ENCODE measurements at regions not wholly inside any gene's neighbourhood (a gene's known extent, or its start where the extent isn't known, plus 50 kb on each side); places are given as distances from the start of the nearest gene placed in this dataset.

DNA sequence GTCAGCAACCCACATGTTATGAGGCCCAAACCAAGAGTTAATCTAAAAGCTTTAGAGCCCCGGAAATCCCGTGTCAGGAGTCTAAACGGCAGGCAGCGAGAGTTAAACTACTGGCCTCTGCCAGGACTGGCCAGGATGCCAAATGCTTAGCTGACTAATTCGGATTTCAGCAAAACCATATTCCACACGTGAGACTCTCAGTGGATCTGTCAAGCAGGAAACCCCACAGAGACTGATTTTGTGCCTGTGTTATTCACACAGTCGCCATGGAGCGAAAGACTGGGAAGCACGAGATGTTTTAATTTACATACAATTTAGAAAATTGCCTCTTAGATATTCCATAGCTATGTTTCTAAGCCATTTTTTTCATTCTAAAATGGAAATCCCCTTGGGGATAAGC, 152.9 kb downstream of the RNASET2 start:
- Histone ChIP-seq H3K27ac (no peak overlapping the region), H3K4me3 (no peak overlapping the region), H3K36me3 (peaks cover 0 to 4% (median 0%) of the 10 kb centered on the region in 6 donors), H3K27me3 (replicated peaks in 1 of 7) (no peaks in the 10 kb centered on the region), H3K9me3 (peaks cover 5 to 40% (median 35%) of the 10 kb centered on the region in 8 donors), H3K4me1 (no peaks in the 10 kb centered on the region)
- DNase-seq: no peak
- intact Hi-C loops (cut with DNase I; ENCODE audit: low total_unique reads): no loop called here
- WGBS, 5 donors: 79 to 91% (median 81%) methylated on average over 8 to 9 of the region's 9 CpGs
- TF ChIP-seq POLR2A (IDR thresholded peaks at IDR 0.05) (no peak), POLR2AphosphoS5 (IDR thresholded peaks at IDR 0.05) (no peak)
- TF ChIP-seq, protein P1, sequence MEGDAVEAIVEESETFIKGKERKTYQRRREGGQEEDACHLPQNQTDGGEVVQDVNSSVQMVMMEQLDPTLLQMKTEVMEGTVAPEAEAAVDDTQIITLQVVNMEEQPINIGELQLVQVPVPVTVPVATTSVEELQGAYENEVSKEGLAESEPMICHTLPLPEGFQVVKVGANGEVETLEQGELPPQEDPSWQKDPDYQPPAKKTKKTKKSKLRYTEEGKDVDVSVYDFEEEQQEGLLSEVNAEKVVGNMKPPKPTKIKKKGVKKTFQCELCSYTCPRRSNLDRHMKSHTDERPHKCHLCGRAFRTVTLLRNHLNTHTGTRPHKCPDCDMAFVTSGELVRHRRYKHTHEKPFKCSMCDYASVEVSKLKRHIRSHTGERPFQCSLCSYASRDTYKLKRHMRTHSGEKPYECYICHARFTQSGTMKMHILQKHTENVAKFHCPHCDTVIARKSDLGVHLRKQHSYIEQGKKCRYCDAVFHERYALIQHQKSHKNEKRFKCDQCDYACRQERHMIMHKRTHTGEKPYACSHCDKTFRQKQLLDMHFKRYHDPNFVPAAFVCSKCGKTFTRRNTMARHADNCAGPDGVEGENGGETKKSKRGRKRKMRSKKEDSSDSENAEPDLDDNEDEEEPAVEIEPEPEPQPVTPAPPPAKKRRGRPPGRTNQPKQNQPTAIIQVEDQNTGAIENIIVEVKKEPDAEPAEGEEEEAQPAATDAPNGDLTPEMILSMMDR (IDR thresholded peaks at IDR 0.05 in 8 of 11, conservative IDR thresholded peaks at IDR 0.05 in 3 of 11): no peak

DNA sequence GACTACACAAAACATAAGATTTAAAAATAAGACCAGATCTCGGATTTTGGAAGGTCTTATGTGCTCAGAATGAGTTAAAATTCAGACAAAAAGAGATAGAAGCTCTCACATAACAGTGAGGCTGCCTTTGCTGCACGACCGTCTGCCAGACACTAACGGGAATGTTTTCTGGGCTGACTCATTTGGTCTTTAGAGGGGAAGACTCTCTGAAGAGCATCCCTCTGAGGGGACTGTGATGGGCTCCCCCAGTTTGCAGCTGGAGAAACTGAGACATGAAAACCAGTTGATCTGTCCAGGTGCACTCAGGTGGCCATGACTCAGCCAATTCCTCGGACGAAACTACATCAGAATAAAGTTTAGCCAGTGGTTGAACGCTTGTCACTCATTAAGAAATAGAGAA, 153.9 kb downstream of the RNASET2 start:
- Histone ChIP-seq H3K4me1 (no peaks in the 10 kb centered on the region), H3K27ac (no peak overlapping the region), H3K9me3 (peaks cover 5 to 30% (median 26%) of the 10 kb centered on the region in 8 donors), H3K4me3 (no peak overlapping the region), H3K27me3 (replicated peaks in 1 of 7) (no peaks in the 10 kb centered on the region), H3K36me3 (peaks cover 0 to 3% (median 0%) of the 10 kb centered on the region in 6 donors)
- TF ChIP-seq POLR2AphosphoS5 (IDR thresholded peaks at IDR 0.05) (no peak), POLR2A (IDR thresholded peaks at IDR 0.05) (no peak)
- TF ChIP-seq, protein P1 (IDR thresholded peaks at IDR 0.05 in 8 of 11, conservative IDR thresholded peaks at IDR 0.05 in 3 of 11): no peak
- intact Hi-C loops (cut with DNase I; ENCODE audit: low total_unique reads): no loop called here
- DNase-seq: no peak
- 82 to 88% (median 83%) methylated on average over 7 of the region's 7 CpGs for WGBS, 5 donors

DNA sequence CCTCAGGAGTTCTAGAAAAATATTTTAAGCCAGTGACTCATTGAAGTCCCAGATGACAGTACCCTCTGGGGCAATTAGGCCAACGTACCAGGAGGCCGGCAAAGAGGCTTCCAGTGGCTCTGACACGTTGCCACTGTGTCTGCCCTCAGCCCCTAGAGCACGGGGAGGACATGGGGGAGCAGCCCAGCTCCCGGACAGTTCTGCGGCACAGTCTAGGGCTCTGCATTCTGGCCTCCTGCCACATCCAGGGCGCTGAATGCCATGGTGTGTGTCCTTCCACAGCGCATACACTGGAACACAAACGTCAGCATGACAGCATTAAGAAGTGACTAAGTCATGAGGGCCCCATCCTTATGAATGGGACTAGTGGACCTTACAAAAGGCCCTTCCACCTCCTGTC, 156.2 kb downstream of the RNASET2 start:
- Histone ChIP-seq H3K27me3 (replicated peaks in 1 of 7) (no peaks in the 10 kb centered on the region), H3K27ac (no peak overlapping the region), H3K4me3 (no peak overlapping the region), H3K36me3 (no peaks in the 10 kb centered on the region), H3K4me1 (no peaks in the 10 kb centered on the region), H3K9me3 (peaks cover 0 to 7% (median 3%) of the 10 kb centered on the region in 8 donors)
- TF ChIP-seq, protein P1 (IDR thresholded peaks at IDR 0.05 in 8 of 11, conservative IDR thresholded peaks at IDR 0.05 in 3 of 11): no peak
- TF ChIP-seq POLR2A (IDR thresholded peaks at IDR 0.05) (no peak), POLR2AphosphoS5 (IDR thresholded peaks at IDR 0.05) (no peak)
- no peak for DNase-seq
- intact Hi-C loops (cut with DNase I; ENCODE audit: low total_unique reads): no loop called here
- 83 to 92% (median 85%) methylated on average over 8 to 9 of the region's 9 CpGs for WGBS, 5 donors

DNA sequence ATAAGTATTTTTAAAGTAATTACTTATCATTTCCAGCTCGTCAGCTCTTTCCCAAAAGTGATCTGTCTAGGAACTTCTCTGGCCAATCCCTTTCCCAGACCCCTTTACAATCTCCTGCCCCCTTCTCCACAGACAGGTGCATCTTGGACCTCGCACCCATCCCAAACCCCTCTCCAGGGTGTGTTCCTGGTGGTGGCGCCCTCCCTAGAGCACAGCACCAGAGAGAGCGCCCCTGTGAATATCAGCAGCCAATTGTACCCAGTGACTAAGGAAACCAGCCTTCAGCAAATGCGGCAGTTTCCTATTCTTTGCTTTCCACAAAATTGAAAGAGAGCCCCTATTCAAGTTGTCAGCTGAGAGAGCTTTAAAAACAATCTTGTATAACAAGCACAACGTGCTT, 157.7 kb downstream of the RNASET2 start:
- no peak for TF ChIP-seq POLR2A (IDR thresholded peaks at IDR 0.05)
- TF ChIP-seq, protein P1 (IDR thresholded peaks at IDR 0.05 in 8 of 11, conservative IDR thresholded peaks at IDR 0.05 in 3 of 11): no peak
- TF ChIP-seq POLR2AphosphoS5 (IDR thresholded peaks at IDR 0.05): no peak
- no peaks in the 10 kb centered on the region for H3K9me3 ChIP-seq
- intact Hi-C loops (cut with DNase I; ENCODE audit: low total_unique reads): no loop called here
- no peak overlapping the region for H3K4me3 ChIP-seq
- no peaks in the 10 kb centered on the region for H3K36me3 ChIP-seq
- WGBS, 5 donors: 68 to 92% (median 77%) methylated on average over 5 to 6 of the region's 6 CpGs
- no peaks in the 10 kb centered on the region for H3K4me1 ChIP-seq
- no peaks in the 10 kb centered on the region for H3K27me3 ChIP-seq (replicated peaks in 1 of 7)
- no peak overlapping the region for H3K27ac ChIP-seq
- no peak for DNase-seq

Data from spleen (tissue), 11 donors.